ENCODE measurements at regions not wholly inside any gene's neighbourhood (a gene's known extent, or its start where the extent isn't known, plus 50 kb on each side); places are given as distances from the start of the nearest gene placed in this dataset.
"Not testable (repeated sequence)": the region's sequence is repeated elsewhere in the genome, so short reads cannot be mapped to it uniquely, and the experiment has no call there.

DNA sequence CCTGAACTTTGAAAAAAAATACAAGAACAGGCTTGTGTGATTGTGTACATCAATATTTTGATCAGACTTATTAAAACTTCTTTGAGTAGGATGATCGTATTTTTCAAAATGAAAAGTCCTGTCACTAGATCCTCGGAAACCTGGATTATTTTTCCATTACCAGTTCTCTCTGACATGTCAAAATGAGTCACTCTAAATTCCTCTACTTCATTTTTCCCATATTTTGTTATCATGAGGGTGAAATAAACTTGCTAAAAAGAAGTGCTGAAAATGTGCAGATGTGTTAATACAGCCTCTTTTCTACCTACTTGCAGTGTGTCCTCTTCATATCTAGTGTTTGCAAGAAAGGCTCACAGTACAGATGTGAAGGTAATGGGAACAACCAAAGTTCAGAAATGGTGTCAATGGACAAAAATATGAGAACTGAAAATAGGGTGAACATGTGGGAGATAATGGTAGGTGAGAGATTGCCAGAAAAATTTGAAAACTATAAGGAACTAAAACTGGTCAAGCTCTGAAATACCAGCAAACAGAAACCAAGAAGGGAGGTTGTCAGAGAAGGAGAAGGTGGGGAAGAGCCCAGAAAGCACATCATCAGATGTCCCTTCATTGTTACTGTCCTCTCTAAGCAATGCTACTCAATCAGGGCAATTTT, 108.2 kb downstream of the EOMES start:
- no peak for DNase-seq (ENCODE audit: low spot score)
- TF ChIP-seq, protein P1, sequence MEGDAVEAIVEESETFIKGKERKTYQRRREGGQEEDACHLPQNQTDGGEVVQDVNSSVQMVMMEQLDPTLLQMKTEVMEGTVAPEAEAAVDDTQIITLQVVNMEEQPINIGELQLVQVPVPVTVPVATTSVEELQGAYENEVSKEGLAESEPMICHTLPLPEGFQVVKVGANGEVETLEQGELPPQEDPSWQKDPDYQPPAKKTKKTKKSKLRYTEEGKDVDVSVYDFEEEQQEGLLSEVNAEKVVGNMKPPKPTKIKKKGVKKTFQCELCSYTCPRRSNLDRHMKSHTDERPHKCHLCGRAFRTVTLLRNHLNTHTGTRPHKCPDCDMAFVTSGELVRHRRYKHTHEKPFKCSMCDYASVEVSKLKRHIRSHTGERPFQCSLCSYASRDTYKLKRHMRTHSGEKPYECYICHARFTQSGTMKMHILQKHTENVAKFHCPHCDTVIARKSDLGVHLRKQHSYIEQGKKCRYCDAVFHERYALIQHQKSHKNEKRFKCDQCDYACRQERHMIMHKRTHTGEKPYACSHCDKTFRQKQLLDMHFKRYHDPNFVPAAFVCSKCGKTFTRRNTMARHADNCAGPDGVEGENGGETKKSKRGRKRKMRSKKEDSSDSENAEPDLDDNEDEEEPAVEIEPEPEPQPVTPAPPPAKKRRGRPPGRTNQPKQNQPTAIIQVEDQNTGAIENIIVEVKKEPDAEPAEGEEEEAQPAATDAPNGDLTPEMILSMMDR (IDR thresholded peaks at IDR 0.05; ENCODE audit: extremely low read depth, insufficient read depth, missing control alignments), result no peak
- in situ Hi-C loops (cut with MboI; ENCODE audit: low pct_unique_long_range_greater_than_20kb, low sequenced_read_pairs, unreplicated experiment), result no loop called here

DNA sequence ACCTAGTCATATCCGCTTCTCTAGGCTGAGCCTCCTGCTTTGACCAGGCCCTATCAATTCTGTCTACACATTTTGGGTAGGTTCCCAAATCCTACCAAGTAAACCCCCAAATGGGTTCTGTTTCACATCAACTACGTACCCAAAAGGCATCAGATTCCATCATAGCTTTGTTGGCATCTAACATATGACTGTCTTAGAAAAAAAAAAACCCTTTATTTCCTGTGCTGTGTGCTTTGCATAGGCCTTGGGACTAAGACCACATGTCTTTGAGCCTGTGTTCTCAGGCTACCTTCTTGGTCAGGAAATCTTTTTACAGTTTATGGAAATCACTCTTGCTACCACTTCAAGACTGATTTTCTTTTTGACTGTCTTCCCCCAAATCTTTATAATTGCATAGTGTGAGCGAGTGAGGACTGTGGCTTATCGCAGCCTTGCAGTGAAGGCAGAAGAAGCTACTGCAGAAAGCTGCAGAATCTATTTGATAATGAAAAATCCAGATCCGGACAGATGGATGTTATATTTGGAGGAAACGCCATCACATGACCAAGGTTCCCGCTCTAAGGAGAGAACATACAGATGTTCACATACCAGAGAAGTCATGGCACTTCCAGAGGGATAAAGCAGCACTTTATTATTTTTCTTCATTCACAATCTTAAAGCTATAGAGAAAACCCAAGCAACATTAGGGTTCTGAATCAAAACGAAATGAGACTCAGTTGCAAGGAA, 111.2 kb downstream of the EOMES start:
- TF ChIP-seq, protein P1 (IDR thresholded peaks at IDR 0.05; ENCODE audit: extremely low read depth, insufficient read depth, missing control alignments), result no peak
- in situ Hi-C loops (cut with MboI; ENCODE audit: low pct_unique_long_range_greater_than_20kb, low sequenced_read_pairs, unreplicated experiment), result no loop called here
- DNase-seq (ENCODE audit: low spot score), result no peak

DNA sequence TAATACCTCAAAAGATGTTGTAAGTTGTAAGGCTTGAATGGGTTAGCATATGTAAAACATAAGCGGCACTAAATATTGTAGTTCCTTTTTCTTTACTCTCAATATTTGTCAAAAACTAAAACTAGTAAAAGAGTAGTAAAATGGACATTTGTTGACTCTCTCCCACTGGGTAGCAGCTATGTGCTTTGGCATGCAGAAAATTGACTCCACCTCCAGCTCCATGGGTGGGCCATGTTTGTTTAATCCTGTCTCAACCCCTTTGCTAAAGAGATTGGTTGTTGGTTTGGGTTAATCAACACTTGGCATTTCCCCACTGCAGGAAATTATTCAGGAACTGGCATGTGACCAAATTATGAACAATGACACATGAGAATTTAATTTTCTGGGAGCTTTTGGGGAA, 114.8 kb downstream of the EOMES start:
- DNase-seq (ENCODE audit: low spot score), result no peak
- TF ChIP-seq, protein P1 (IDR thresholded peaks at IDR 0.05; ENCODE audit: extremely low read depth, insufficient read depth, missing control alignments), result no peak
- in situ Hi-C loops (cut with MboI; ENCODE audit: low pct_unique_long_range_greater_than_20kb, low sequenced_read_pairs, unreplicated experiment), result no loop called here

DNA sequence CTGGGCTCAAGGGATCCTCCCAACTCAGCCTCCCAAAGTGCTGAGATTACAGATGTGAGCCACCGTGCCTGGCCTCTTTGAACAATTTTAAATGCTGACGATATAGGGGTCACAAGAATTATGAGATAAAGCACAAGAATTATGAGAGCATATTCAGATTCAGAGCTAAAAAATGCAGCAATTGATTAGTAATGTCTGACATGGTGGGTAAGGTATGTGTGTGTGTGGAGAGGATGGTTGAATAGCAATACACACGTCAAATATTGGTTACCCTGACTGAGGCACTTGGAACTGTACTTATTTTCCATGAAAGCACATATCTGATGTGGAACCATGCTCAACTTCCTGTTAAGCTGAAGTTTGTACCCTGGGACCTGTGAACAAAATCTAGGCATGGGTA, 115.6 kb downstream of the EOMES start:
- DNase-seq (ENCODE audit: low spot score), result no peak
- TF ChIP-seq, protein P1 (IDR thresholded peaks at IDR 0.05; ENCODE audit: extremely low read depth, insufficient read depth, missing control alignments), result no peak
- in situ Hi-C loops (cut with MboI; ENCODE audit: low pct_unique_long_range_greater_than_20kb, low sequenced_read_pairs, unreplicated experiment), result no loop called here

DNA sequence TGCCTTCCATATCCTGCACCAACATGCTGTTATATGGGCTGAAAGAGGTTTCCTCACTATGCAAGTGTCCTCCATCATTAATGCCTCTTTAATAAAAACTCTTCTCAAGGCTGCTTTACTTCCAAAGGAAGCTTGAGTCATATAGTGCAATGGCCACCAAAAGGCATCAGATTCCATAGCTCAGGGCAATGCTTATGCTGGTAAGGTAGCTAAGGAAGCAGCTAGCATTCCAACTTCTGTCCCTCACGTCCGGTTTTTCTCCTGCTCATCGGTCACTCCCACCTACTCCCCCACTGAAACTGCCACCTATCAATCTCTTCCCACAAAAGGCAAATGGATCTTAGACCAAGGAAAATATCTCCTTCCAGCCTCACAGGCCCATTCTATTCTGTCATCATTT, 117.1 kb upstream of the SLC4A7 start:
- DNase-seq (ENCODE audit: low spot score); in situ Hi-C loops (cut with MboI; ENCODE audit: low pct_unique_long_range_greater_than_20kb, low sequenced_read_pairs, unreplicated experiment): not testable (repeated sequence)

DNA sequence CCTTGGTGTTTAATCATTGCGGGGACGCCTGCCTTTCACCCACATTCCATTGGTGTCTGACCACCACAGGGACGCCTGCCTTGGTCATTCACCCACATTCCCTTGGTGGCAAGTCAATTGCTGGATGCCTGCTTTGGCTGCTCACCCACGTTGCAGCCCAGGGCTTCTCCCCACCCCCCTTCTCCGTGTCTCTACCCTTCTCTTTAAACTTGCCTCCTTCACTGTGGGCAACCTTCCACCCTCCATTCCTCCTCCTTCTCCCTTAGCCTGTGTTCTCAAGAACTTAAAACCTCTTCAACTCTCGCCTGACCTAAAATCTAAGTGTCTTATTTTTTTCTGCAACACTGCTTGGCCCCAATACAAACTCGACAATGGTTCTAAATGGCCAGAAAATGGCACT, 115.6 kb upstream of the SLC4A7 start:
- in situ Hi-C loops (cut with MboI; ENCODE audit: low pct_unique_long_range_greater_than_20kb, low sequenced_read_pairs, unreplicated experiment); DNase-seq (ENCODE audit: low spot score): not testable (repeated sequence)

DNA sequence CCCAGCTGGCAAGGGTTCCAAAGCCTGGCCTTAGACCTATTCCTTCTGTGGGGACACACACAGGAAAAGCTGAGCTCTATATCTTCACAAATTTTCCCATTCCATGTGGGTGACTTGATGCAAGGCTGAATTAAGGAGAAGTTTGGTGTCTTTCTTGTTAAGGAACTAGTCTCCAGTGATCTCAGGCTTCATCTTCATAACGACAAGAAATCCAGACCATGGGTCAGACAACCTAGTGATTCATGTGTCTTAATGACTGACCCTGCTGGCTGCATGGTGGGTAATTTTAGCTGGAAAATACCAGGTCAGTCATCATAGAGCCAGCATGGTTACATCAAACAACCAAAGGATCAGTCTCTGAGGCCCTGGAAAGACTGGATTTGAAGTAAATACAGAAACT, 112.7 kb upstream of the SLC4A7 start:
- in situ Hi-C loops (cut with MboI; ENCODE audit: low pct_unique_long_range_greater_than_20kb, low sequenced_read_pairs, unreplicated experiment), result no loop called here
- DNase-seq (ENCODE audit: low spot score), result no peak
- TF ChIP-seq, protein P1 (IDR thresholded peaks at IDR 0.05; ENCODE audit: extremely low read depth, insufficient read depth, missing control alignments), result no peak
